G401.6 (cell line): ENCODE measurements at regions not wholly inside any gene's neighbourhood (a gene's known extent, or its start where the extent isn't known, plus 50 kb on each side); places are given as distances from the start of the nearest gene placed in this dataset.

Experiments
- FAIRE-seq: peaks from 2 replicates; lab custom pipeline; 2012; peaks lifted over from hg19 to GRCh38; lab: Jason Lieb, UNC

- FAIRE-seq: no peak
Observed at GRCh38 chr16:52643006-52643405, 96.1 kb upstream of the TOX3 start.

DNA sequence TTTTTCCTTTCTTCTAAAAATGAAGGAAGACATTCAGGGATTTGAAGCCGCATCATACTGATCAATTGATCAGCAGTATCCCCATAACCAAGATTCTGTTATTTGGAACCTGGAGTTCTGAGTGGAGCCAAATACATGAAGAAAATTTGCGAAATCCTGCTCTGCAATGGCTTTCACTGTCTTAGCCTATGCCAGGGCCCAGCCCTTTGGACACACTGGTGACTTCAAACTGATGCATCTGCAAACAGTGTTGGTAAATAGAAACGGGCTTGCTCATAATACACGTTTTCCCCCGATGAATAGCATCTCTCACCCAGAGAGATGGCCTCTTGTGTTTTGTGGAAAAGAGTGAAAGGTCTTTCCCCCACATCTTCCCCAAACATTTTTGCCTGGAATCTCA lies 87.6 kb upstream of the TOX3 start:
- no peak for FAIRE-seq

DNA sequence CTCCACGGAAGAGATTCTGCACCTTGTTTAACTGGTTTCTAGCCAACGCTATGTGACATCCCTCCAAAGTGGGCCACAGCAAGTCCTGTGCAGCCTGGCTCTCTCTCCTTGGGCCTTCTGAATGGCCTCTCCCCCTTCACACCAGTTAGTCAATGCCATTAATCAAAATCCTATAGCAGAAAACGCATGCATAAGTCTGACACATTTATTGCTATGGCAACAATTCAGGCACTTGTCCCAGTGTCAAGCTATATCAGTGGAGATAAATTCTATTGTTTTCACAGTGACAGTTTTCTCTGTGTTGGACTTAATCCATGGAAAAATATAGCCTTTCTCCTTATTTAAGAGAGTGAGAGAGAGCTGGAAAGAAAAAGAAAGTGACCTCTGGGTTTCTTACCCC lies 87.2 kb upstream of the TOX3 start:
- FAIRE-seq: no peak

- no peak for FAIRE-seq
Observed at GRCh38 chr16:52633230-52633629, 86.3 kb upstream of the TOX3 start.

DNA sequence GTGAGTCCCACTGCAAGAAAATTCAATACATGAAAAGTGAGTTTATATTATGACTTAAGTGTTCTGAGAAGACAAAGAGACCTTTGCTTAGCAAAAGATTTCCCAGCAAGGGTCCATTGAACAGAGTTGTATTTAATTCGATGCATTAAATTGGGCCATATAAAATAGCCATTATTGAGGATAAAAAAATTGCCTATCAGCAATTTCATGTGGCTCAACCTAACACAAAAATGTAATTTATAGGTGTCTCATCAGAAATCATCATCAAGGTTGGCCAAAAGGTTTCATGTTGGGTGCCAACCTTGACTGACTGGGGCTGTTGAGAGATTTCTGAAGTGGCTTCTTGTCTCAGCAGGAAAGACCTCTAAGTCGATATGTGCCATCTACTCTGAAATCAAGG lies 84.8 kb upstream of the TOX3 start:
- FAIRE-seq: no peak

- FAIRE-seq: no peak
Observed at GRCh38 chr16:52630711-52631110, 83.8 kb upstream of the TOX3 start.

DNA sequence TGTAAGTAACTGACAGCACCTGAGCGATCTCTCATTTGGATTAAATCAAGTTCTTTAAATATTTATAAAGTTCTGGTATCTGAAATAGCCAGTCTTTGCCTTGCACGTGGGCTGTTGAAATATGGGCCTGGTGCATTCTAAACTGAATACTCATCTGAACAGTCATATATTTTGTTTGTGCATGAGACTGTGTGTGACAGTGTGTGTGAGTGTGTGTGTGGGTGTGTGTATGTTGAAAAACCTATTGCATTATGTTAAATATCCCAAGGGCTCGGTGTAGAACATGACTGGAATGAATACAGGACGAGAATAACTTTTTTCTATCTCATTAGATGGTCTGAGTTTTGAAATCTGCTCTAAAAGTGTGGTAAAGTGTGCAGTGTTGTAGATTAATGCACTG lies 82.4 kb upstream of the TOX3 start:
- no peak for FAIRE-seq

- no peak for FAIRE-seq
Observed at GRCh38 chr16:52624891-52625290, 77.9 kb upstream of the TOX3 start.

GRCh38 chr16:52621651-52622050 lies 74.7 kb upstream of the TOX3 start:
- no peak for FAIRE-seq

GRCh38 chr16:52618753-52619497 lies 72.0 kb upstream of the TOX3 start:
- FAIRE-seq: no peak

DNA sequence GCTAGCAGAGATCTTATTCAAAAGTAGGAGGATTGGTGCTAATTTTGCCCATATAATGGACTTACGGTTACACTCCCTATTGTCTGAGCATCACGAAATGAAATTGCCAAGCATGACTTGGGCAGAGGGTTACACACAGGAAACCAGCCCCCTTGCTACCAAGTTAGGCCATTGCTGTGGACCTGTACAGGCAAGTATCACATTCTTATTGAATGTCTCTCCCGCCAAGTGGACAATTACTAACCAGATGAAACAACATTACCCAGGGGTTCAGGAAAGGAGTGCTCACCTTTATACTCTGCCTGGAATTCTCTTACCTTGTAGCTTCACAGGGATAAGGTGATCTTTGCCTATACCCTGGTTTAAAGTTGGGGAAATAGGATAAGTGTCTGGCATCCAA lies 70.6 kb upstream of the TOX3 start:
- FAIRE-seq: no peak

DNA sequence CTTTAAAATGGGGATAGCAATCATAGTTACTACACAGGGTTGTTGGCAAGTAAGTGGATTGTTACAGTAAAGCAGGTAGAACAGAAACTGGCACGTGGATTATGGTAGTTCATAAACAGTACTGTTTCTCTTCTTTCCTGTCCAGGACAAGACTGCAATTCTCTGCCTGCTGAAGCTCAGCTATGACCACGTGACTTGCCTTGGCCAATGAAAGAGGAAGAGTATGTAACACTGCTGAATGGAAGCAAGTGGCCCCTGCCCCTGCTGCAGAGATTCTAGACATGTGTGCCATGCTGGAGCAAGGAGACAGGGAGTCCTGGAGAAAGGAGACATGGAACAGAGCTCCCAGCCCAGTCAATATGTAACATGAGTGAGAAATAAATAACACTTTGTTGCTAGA lies 66.6 kb upstream of the TOX3 start:
- no peak for FAIRE-seq

GRCh38 chr16:52611817-52612673 lies 65.1 kb upstream of the TOX3 start:
- FAIRE-seq: no peak

- no peak for FAIRE-seq
Observed at GRCh38 chr16:52603015-52603414, 56.1 kb upstream of the TOX3 start.

- no peak for FAIRE-seq
Observed at GRCh38 chr16:52597772-52598483, 51.0 kb upstream of the TOX3 start.

- no peak for FAIRE-seq
Observed at GRCh38 chr16:52597073-52597771, 50.3 kb upstream of the TOX3 start.
